ENCODE measurements at regions not wholly inside any gene's neighbourhood (a gene's known extent, or its start where the extent isn't known, plus 50 kb on each side); places are given as distances from the start of the nearest gene placed in this dataset.

DNA sequence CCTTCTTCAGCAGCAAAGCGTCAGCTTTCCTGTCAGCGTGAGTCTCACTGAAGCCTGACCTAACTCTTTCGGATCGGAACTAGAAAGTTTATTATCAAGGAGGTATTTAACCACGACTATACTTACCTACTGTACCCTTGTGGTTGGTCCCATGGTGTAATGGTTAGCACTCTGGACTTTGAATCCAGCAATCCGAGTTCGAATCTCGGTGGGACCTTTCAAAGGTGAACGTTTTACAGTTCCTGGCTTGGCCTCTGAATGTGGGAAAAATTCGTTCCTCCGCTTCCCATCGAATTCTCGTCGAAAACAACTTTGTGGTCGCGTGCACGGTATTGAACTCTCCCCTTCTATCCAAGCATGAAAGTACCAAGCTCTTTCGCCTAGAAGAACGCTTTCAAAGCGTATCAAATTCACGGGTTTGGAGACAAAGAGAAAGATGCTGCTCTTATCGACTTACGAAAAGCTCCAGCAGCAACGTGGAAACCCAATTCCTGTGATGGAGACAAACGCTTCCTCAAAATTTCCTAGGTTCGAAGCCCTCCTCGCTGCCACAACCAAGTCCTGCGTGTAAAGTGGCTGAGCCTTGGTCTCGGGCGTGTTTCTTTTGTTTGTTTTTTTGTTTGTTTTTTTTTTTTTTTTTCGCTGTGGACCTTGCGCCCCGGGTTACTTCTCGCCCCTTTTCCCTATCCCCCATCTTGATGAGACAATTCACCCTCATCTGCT, 63.7 kb downstream of the GPX5 start:
- H3K27me3 Mint-ChIP-seq (ENCODE audit: low read depth), result peaks cover 8% of the 10 kb centered on the region
- H3K9me3 Mint-ChIP-seq, result no peaks in the 10 kb centered on the region
- TF ChIP-seq, protein P1, sequence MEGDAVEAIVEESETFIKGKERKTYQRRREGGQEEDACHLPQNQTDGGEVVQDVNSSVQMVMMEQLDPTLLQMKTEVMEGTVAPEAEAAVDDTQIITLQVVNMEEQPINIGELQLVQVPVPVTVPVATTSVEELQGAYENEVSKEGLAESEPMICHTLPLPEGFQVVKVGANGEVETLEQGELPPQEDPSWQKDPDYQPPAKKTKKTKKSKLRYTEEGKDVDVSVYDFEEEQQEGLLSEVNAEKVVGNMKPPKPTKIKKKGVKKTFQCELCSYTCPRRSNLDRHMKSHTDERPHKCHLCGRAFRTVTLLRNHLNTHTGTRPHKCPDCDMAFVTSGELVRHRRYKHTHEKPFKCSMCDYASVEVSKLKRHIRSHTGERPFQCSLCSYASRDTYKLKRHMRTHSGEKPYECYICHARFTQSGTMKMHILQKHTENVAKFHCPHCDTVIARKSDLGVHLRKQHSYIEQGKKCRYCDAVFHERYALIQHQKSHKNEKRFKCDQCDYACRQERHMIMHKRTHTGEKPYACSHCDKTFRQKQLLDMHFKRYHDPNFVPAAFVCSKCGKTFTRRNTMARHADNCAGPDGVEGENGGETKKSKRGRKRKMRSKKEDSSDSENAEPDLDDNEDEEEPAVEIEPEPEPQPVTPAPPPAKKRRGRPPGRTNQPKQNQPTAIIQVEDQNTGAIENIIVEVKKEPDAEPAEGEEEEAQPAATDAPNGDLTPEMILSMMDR (IDR thresholded peaks at IDR 0.05; ENCODE audit: unreplicated experiment in 3 of 3), result no peak
- peak overlapping the region; percentile 54 to 88 (median 83) for H3K27ac Mint-ChIP-seq
- no peaks in the 10 kb centered on the region for H3K36me3 Mint-ChIP-seq (ENCODE audit: low read depth)
- H3K4me3 Mint-ChIP-seq, result peak overlapping the region; percentile 77 to 95 (median 83)
- H3K4me1 Mint-ChIP-seq, result peaks cover 48% of the 10 kb centered on the region

DNA sequence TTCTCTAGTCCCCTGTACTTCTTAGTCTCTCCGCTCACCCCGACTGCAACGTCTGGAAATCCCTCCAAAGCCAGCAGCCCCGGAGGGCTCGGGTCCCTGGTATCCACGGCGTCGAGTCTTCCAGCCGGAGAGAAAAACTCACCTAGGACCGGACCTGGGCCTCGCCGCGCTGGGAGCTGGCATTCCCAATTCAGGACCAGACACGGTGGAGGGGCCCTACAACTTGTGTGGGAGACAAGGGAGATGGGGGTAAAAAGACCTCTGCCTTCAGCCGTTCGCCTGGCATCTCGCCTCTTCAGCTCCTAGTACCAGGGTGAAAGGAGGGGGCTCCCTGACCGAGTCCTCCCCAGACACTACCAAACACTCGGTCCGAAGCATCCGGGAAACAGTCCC, 64.3 kb downstream of the GPX5 start:
- H3K36me3 Mint-ChIP-seq (ENCODE audit: low read depth), result no peaks in the 10 kb centered on the region
- H3K9me3 Mint-ChIP-seq, result no peaks in the 10 kb centered on the region
- H3K4me1 Mint-ChIP-seq, result peaks cover 42% of the 10 kb centered on the region
- peak overlapping the region; percentile 77 to 95 (median 83) for H3K4me3 Mint-ChIP-seq
- peak overlapping the region; percentile 54 to 88 (median 83) for H3K27ac Mint-ChIP-seq
- TF ChIP-seq, protein P1 (IDR thresholded peaks at IDR 0.05; ENCODE audit: unreplicated experiment in 3 of 3), result no peak
- H3K27me3 Mint-ChIP-seq (ENCODE audit: low read depth), result peaks cover 12% of the 10 kb centered on the region

DNA sequence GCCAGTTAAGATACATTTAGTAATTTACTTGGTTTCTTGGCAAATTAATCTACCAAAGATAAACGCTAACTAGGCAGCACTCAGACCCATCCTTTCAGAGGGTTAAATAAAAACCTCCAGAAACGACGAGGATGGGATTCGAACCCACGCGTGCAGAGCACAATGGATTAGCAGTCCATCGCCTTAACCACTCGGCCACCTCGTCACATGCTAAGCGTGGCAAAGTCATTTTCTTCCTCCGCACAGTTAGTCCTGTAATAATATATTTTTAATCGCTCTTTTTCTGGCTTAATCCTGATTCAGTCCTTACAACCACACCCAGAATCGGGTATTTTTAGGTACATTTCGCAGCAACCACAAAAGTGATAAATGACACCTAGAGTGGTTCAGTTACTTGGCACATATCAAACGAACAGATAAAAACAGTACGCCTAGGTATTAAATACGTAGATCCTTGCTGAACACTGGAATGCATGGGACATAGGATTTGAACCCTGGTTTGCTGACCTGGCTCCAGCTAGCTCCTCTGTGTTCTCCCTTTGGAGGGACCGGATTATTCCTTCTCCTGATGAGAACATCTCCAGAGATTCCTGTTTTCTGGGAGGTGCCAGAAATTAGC, 71.6 kb downstream of the GPX5 start:
- peak overlapping the region in 1 of 3 experiments; percentile 27 for H3K27ac Mint-ChIP-seq
- TF ChIP-seq, protein P1 (IDR thresholded peaks at IDR 0.05; ENCODE audit: unreplicated experiment in 3 of 3), result no peak
- H3K27me3 Mint-ChIP-seq (ENCODE audit: low read depth), result peaks cover 11% of the 10 kb centered on the region
- H3K4me3 Mint-ChIP-seq, result peak overlapping the region; percentile 70 to 74 (median 74)
- peaks cover 7% of the 10 kb centered on the region for H3K4me1 Mint-ChIP-seq
- H3K9me3 Mint-ChIP-seq, result peaks cover 6% of the 10 kb centered on the region
- H3K36me3 Mint-ChIP-seq (ENCODE audit: low read depth), result no peaks in the 10 kb centered on the region

DNA sequence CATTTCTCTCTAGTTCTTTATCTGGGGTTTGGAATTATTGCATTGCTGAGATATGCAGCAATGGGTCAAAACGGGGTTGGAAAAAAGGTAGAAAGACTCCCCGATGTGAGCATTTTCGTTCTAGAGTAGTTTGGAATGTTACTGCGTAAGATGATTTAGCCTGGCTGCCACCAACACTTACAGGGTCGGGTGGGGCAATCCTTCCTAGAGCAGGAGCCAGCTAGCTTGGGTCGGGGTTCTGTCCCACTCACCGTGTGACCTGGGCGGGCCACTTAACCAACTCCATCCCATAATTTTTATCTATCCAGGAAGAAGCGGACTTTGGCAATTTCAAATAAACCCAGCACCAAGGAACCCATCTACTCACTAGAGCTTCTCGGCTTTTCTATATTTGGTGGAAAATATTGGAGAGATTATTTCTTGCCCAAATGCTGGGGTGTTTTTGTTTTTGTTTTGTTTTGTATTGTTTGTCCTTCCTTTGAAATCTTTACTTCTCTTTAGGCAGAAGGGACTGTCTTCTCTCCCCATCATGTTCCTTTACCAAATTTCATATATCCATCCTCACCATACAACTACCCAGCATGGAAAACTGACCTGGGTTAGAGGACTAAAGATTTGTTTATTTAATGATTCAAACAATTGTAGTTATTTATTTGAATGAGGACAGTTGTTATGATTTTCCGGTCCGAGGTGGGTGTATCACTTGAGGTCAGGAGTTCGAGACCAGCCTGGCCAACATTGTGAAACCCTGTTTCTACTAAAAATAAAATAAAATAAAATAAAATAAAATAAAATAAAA, 72.4 kb downstream of the GPX5 start:
- Mint-ChIP-seq H3K4me1 (peaks cover 7% of the 10 kb centered on the region), H3K4me3 (peak overlapping the region; percentile 70 to 74 (median 74)), H3K27me3 (ENCODE audit: low read depth) (peaks cover 11% of the 10 kb centered on the region), H3K27ac (peak overlapping the region in 1 of 3 experiments; percentile 14), H3K9me3 (peaks cover 6% of the 10 kb centered on the region), H3K36me3 (ENCODE audit: low read depth) (no peaks in the 10 kb centered on the region)
- TF ChIP-seq, protein P1 (IDR thresholded peaks at IDR 0.05; ENCODE audit: unreplicated experiment in 3 of 3), result no peak

DNA sequence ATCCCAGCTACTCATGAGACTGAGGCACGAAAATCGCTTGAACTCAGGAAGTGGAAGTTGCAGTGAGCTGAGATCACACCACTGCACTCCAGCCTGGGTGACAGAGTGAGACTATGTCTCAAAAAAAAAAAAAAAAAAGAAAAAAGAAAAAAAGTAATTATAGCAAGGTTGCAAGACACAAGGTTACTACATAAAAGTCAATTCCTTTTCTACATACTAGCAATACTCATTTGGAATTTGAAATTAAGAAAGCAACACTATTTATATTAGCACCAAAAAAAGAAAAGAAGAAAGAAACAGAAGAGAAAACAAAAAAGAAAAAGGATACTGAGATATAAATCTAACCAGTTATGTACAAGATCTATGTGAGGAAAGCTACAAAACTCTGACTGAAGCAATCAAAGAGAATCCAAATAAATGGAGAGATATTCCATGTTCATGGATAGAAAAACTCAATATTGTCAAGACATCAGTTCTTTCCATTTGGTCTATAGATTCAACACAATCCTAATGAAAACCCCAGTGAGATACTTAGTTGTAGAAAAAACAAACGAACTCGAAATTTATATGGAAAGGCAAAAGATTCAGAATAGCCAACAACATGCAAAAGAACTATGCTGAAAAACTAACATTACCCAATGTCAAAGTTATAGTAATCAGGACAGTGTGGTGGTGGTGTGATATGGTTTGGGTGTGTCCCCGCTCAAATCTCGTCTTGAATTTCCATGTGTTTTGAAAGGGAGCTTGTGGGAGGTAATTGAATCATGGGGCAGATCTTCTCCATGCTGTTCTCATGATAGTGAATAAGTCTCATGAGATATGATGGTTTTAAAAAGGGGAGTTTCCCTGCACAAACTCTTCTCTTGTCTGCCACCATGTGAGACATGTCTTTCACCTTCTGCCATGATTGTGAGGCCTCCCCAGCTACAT, 73.3 kb downstream of the GPX5 start:
- peaks cover 11% of the 10 kb centered on the region for H3K27me3 Mint-ChIP-seq (ENCODE audit: low read depth)
- H3K4me3 Mint-ChIP-seq, result no peak overlapping the region
- peaks cover 7% of the 10 kb centered on the region for H3K4me1 Mint-ChIP-seq

More for the DNA sequence above, 73.3 kb downstream of the GPX5 start:
- Mint-ChIP-seq H3K27ac (no peak overlapping the region), H3K9me3 (peaks cover 6% of the 10 kb centered on the region), H3K36me3 (ENCODE audit: low read depth) (no peaks in the 10 kb centered on the region)
- TF ChIP-seq, protein P1 (IDR thresholded peaks at IDR 0.05; ENCODE audit: unreplicated experiment in 3 of 3), result no peak
